GM21825 (cell line): ENCODE measurements at regions not wholly inside any gene's neighbourhood (a gene's known extent, or its start where the extent isn't known, plus 50 kb on each side); places are given as distances from the start of the nearest gene placed in this dataset.
"Not testable (repeated sequence)": the region's sequence is repeated elsewhere in the genome, so short reads cannot be mapped to it uniquely, and the experiment has no call there.

Source experiments
- ATAC-seq: cut with Tn5 transposase; IDR thresholded peaks from one replicate; pipeline ENCODE4 v1.9.1; 2021; ENCODE audit warnings: mild to moderate bottlenecking, moderate library complexity; ENCODE audit not compliant: unreplicated experiment

DNA sequence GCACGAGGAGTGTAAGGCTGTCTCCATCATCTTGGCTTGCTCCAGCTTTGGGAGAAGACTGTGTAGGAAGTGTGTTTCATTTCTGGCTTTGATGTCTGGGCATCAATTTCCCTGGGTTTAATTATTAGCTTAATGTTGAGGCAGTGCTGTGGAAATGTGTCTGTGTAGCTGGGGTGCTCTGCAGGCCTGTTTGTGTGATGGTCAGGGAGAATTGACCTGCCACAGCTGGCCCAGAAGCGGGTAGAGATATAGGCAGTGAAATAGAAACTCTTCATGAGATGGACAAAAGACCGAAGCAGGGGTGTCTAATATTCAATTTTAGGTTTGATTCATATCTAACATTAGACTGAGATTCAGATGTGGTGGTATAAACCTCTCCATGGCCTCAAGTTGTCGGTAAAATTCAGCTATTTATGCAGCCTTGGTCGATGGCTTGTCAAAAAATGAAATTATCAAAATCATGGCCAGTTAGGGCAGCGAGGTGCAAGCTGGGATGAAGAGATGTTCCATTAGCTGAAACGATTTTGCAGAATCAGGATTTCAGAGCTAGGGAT lies 95.3 kb upstream of the SNX9 start:
- no peak for ATAC-seq

DNA sequence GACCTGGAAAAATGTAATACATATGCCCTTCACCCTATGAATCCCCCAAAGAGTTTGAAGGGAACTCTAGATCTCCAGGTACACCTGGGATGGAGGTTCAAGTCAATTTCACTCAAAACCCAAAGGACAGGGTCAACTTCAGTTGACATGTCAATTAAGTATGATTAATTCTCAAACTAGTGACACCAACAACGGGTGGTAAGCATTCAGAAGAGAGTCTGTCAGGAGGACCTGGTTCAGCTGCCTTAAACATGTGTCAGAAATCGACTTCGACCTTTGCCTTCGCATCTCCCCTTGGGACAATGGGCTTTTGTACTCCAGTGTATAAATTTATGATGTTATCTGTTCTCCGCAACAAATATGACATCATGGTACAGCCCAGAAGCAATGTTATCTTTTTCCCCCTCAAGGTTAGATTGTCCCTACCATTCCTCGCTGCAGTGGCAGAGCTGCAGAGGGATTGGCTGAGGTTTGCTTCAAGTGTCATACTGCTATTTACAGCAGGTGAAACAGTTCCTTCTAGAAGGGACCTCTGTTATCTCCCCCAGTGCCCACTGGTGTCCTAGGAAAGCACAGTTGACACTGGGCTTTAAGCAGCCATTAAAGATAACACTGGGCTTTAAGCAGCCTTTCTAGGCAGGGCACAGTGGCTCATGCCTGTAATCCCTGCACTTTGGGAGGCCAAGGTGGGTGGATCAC lies 94.7 kb upstream of the SNX9 start:
- no peak for ATAC-seq

DNA sequence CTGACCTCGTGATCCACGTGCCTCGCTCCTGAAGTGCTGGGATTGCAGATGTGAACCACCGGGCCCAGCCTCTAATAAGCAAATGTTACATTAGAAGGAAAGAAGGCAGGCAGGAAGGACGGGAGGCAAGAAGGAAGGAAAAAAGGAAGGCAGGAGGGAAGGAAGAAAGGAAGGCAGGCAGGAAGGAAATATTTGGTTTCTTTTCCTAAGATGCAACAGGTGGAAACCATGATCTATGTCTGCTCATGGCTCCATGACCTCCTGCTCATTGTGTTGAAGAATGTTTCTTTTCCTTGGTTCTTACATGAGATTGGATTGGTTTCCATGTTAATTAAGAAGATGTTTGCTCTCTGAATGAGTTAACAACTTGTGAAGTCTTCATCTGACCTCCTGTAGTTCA lies 91.8 kb upstream of the SNX9 start:
- ATAC-seq: no peak

DNA sequence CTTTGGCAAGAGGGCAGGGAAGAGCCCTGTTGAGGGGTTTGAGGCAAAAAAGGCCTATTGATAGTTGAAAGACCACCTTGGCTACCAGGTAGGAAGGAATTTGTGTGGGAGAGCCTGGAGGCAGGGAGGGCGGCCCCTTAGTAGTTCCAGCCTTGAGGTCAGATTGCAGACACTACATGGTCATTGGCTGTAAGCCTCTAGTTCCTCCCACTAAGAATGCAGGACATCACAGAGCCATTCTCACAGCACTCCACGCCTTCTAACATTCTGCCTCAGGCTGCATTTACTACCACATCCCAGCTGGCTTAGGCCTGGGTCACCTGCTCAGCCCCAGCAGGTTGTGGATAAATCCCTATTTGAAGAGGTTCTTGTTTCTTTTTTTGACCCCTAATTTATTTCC lies 91.0 kb upstream of the SNX9 start:
- ATAC-seq: no peak

DNA sequence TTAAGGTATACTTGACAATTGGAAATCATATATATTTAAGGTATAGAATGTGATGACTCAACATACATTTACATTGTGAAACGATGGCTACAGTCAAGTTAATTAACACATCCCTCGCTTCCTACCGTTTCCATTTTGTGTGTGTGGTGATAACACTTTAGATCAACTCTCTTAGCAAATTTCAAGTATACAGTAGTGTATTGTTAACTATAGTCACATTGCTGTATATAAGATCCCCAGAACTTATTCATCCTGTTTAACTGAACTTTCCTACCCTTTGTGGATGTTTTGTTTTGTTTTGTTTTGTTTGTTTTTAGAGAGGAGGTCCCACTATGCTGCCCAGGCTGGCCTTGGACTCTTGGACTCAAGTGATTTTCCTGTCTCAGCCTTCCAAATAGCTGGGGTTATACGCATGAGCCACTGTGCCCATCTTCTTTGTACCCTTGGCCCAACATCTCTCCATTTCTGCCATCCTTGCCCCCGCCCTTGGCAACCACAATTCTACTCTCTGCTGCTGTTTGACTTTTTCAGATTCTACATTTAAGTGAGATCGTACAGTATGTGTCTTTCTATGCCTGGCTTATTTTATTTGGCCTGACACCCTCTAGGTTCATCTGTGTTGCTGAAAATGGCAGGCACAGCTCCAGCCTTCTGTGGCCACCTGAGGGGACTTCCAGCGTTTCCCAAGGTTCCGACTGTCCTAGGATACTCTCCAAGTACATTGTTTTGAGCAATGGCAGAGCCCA lies 90.5 kb upstream of the SNX9 start:
- no peak for ATAC-seq

DNA sequence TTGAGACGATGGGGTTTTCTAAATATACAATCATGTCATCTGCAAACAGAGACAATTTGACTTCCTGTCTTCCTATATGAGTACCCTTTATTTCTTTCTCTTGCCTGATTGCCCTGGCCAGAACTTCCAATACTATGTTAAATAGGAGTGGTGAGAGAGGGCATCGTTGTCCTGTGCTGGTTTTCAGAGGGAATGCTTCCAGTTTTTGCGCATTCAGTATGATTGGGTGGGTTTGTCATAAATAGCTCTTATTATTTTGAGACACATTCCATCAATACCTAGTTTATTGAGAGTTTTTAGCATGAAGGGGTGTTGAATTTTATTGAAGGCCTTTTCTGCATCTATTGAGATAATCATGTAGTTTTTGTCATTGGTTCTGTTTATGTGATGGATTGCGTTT lies 86.5 kb upstream of the SNX9 start:
- not testable (repeated sequence) for ATAC-seq

DNA sequence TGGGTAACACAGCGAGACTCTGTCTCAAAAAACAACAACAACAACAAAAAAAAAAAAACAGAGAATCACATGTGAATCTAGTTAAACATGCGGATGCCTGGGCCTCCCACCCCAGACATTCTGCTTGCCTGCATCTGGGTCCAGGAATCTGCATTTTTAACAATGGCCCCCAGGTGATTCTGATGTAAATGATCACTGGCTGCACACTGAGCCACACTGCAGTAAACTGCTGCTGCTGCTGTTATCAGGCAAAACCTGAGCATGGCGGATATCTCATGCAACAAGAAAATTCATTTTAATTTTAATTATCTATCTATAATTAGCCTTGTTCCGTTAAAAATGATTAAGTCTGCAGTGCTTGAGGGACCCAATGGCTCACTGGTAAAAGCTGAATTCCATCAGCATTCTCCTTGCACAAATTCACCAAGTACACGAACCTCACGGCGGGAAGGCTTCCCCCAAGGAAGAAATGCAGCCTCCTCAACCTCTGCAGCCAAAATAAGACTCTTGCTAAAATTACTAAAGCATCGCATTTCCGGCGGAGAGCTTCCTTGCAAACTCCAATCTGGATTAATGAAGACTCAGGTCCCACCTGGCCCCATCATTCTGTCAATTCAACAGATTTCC lies 81.6 kb upstream of the SNX9 start:
- ATAC-seq: no peak

DNA sequence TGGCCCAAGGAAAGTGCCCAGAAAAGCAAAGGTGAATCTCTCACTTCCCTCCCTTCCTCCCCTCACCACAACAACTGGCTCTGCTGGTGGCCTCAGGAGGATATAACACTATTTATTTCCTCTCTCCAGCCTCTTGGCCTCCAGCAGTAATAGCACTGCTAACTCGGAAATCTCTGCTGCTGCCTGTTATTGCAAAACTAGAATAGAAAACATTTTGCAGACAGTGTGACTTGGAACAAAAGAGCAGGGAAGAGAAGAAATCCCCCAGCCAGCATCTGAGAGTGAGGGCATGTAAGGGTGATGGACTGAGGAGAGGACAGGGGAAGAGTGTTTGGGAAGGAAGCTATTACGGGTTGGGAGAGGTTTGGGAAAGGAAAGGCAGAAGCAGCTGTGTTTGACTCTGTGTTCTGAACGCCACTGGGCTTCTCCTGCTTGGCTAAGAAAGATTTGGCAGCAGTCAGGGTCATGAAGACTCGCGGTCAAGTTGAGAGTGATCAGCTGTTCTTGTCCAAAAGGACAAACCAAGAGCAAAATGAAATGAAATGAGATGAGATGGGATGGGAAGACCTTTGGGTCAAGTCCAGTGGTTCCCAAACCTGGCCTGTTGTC lies 81.0 kb upstream of the SNX9 start:
- ATAC-seq: no peak

DNA sequence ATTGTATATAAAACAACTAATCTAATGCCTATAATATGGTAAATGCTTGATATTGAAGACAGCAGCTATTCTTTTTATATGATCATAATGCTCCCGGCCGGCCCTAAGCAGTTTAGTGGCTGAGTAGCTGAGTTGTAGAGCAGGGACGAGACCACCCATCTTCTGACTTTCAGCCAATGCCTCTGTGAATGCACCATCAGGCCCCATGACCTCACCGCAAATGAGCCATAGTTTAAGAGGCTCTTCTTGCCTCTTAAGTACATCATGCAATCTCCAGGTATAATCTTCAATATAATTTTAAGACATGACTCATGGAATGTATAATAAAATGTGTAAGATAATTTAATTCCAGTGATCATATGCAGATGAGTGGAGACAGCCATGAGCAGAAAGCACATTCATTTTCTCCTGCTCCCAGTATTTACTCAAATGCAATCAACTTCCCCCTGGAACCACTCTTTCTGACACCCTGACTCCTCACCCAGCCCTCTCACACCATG lies 78.9 kb upstream of the SNX9 start:
- no peak for ATAC-seq

DNA sequence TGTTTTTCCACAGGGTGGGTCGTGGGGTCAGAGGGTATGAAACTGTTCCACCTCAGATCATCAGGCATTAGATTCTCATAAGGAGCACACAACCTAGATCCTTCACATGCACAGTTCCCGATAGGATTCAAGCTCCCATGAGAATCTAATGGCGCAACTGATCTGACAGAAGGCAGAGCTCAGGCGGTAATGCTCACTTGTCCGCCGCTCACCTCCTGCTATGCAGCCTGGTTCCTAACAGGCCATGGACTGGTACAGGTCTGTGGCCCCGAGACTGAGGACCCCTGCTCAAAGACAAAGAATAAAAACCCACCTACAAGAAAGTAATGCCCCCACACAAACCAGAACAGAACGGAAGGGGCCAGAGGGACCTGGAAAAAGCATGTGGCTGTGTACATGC lies 76.1 kb upstream of the SNX9 start:
- ATAC-seq: no peak

DNA sequence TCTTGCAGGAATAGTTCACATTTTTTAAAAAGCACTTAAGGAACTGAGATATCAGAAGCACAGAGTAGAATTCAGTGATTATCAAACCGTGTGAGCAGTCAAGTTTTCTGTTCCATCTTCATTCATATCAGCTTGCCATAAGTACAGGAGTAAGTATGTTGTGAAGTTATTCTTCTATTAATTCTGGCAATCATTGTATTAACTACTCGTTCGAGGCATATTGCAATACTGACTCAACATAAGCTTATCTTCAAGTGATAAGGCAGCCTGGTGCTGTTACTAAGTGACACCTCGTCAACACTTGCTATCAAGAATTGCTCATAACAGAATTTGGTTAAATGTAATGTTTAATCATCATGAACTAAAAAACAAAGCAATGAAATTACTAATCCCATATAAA lies 75.7 kb upstream of the SNX9 start:
- no peak for ATAC-seq

DNA sequence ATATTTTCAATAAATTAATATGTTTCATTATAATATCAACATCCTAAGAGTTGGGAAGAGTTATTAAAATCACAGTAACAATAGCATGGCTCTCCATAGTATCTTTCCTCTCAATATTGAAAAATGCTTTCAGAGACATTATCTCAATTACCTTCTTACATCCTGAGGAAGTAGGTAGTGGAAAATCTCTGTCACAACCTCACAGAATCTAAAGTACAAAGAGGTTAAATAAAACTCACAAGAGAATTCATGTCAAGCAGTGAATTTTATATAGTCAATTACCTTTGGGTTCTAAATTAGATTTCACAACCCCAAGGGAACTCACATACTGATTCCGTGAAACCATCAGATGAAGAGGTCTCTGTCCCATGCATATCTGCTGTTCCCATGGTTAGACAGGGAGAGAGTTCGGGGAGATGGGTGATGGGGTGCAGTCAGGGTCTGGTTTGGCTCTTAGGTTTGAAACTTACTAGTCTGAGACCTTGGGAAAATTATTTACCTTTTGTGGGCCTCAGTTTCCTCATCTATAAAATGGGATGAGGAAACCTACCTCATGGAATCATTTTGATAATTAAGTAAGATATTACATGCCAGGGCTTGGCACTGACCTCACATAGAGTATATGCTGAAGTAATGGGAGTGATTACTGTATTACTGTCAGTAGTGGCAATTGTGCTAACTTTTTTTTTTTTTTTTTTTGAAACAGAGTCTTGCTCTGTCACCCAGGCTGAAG lies 74.0 kb upstream of the SNX9 start:
- ATAC-seq: no peak

DNA sequence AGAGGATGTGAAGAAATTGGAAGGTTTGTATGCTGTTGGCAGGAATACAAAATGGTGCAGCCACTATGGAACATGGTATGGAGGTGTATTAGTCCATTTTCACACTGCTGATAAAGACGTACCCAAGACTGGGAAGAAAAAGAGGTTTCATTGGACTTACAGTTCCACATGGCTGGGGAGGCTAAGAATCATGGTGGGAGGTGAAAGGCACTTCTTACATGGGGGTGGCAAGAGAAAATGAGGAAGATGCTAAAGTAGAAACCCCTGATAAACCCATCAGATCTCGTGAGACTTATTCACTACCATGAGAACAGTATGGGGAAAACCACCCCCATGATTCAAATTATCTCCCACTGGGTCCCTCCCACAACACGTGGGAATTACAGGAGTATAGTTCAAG lies 72.1 kb upstream of the SNX9 start:
- ATAC-seq: not testable (repeated sequence)

DNA sequence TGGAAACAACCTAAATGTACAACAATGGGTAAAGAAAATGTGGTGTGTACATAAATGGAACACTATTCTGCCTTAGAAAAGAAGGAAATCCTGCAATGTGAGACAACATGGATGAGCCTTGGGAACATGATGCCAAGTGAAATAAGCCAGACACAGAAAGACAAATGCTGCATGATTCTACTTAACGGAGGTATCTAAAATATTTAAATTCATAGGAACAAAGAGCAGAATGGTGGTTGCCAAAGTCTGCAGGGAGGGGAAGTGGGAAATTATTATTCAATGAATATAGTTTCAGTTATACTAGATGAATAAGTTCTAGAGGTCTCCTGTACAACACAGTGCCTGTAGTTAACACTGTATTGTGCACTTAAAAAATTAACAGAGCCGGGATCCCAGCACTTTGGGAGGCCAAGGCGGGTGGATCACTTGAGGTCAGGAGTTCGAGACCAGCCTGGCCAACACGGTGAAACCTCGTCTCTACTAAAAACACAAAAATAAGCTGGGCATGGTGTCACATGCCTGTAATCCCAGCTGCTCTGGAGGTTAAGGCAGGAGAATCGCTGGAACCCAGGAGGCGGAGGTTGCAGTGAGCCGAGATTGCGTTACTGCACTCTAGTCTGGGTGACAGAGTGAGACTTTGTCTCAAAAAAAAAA lies 71.4 kb upstream of the SNX9 start:
- ATAC-seq: no peak

DNA sequence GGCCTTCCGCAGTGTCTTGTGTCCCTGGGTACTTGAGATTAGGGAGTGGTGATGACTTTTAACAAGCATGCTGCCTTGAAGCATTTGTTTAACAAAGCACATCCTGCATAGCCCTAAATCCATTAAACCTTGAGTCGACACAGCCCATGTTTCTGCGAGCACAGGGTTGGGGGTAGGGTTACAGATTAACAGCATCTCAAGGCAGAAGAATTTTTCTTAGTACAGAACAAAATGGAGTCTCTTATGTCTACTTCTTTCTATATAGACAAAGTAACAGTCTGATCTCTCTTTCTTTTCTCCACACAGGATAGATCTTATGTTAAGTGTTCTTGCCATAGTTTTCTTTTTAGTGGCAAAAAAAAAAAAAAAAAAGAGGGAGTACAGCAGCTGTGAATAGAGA lies 70.2 kb upstream of the SNX9 start:
- ATAC-seq: not testable (repeated sequence)

DNA sequence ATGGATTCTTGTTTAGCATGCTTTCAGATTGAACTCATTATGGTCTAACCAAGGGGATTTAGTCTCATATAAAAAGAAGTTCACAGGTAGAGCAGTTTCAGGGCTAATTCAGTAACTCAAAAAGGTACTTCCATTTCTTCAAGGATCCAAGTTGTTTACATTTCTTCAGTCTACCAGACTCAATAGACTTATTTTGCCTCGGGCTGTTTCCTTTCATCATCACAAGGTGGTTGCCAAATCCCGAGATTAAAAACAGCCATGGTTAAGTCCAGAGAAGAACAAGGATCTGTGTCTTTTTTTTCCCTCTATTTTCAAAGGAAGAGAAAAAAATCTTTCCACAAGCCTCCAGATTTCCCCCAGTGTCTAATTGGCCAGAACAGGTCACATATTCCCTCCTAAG lies 69.8 kb upstream of the SNX9 start:
- ATAC-seq: no peak

DNA sequence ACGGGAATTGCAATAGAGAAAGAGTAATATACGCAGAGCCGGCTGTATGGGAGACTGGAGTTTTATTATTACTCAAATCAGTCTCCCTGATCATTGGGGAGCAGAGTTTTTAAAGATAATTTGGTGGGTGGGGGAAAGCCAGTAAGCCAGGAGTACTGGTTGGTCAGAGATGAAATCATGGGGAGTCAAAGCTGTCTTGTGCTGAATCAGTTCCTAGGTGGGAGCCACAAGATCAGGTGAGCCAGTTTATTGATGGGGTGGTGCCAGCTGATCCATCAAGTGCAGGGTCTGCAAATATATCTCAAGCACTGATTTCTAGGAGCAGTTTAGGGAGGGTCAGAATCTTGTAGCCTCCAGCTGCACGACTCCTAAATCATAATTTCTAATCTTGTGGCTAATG lies 69.2 kb upstream of the SNX9 start:
- not testable (repeated sequence) for ATAC-seq

DNA sequence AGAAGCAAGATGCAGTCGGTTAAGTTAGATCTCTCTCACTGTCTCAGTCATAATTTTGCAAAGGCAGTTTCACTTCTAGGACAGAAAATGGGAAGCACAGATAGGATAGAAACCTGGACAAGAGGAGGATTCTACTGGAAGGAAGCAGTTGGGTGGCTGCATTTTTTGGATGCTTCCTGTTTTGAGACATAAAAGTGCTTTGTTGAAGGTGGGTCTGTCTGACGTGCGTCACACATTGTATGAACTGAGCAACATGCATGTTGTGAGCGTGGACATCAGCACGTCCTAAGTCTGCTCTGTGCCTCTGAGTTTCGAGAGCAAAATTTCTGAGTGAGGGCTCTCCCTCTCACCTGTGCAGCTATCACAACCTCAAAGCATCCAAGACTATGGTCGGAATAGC lies 68.7 kb upstream of the SNX9 start:
- ATAC-seq: no peak

DNA sequence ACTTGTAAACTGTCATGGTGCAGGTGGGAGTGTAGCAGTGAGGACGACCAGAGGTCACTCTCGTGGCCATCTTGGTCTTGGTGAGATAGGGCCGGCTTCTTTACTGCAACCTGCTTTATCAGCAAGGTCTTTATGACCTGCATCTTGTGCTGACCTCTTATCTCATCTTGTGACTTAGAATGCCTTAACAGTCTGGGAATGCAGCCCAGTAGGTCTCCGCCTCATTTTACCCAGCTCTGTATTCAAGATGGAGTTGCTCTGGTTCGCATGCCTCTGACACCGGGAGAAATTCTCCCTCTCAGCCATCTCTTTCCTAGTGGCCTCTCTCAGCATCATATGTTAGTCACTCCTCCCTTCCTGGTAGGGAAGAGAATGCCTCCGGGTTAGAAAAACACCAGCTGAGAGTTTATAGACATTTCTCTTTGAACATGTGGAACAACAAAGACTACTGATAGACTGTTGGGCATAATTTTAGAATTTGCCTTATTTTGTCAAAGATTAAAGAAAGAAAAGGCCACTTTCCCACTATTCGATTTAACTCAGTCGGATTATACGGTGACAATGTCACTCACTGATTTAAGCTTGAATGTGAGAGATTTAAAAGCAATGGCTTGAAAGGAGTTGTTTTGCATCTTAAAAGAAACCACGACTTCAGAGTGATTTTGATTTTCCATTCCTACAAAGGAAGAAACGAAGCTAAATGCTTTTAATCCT lies 67.9 kb upstream of the SNX9 start:
- no peak for ATAC-seq
